Glomerular endothelial cell (primary cell): ENCODE measurements at regions not wholly inside any gene's neighbourhood (a gene's known extent, or its start where the extent isn't known, plus 50 kb on each side); places are given as distances from the start of the nearest gene placed in this dataset.
A peak's percentile ranks its signal among the peaks of the same experiment; 100 is the strongest.
"Not testable (repeated sequence)": the region's sequence is repeated elsewhere in the genome, so short reads cannot be mapped to it uniquely, and the experiment has no call there.

ENCODE experiments used
- DNase-seq: peaks from one replicate; pipeline ENCODE4 v3.0.0-alpha.2; 2011; ENCODE audit warnings: low read depth, low spot score; ENCODE audit errors: extremely low read depth

- DNase-seq = no peak
These were observed 170.1 kb upstream of the PGRMC2 start for GRCh38 chr4:128457726-128458125.

GRCh38 chr4:128456171-128456570 lies 168.6 kb upstream of the PGRMC2 start:
- no peak for DNase-seq

- no peak for DNase-seq
These were observed 167.9 kb upstream of the PGRMC2 start for GRCh38 chr4:128455480-128455879.

- DNase-seq = no peak
These were observed 167.3 kb upstream of the PGRMC2 start for GRCh38 chr4:128454881-128455280.

- peak; percentile 72 for DNase-seq
These were observed 166.8 kb upstream of the PGRMC2 start for GRCh38 chr4:128454281-128454871.

GRCh38 chr4:128452415-128452814 lies 164.8 kb upstream of the PGRMC2 start:
- DNase-seq = no peak

GRCh38 chr4:128451270-128451905 lies 163.8 kb upstream of the PGRMC2 start:
- no peak for DNase-seq

DNA sequence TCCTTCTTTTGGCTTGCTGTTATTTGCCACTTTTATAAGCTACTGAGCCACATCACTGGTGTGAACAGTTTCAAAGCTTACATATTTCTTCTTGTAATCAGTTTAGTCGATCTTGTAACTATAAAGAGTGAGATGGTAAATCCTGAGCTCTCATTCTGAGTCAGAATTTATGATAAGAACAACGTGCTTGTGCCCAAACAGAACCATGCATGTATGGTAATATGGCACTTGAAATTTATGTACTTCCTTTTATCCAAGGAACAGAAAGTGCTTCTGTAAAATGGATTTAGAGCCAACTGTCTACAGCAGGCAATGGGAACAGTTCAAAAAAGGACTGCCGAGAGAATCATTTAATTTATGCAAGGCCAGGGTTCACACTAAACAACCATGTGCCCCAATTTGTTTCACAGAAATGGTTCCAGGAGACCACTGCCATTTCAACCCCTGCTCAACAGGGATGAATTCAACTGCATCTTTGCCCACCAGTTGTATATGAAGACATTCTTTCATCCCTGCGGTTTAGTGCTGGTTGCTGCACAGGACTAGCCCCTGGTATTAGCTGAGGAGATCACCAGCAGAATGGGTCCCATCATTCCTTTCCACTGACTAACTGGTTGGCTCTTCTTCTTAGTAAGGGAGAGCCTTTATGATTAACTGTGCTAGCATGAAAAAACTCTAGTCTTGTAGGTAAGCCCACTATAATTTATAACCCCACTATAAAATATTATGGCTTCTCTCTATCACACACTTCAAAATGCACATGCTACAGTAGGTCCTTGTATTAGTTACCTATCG lies 162.9 kb upstream of the PGRMC2 start:
- DNase-seq = no peak

DNA sequence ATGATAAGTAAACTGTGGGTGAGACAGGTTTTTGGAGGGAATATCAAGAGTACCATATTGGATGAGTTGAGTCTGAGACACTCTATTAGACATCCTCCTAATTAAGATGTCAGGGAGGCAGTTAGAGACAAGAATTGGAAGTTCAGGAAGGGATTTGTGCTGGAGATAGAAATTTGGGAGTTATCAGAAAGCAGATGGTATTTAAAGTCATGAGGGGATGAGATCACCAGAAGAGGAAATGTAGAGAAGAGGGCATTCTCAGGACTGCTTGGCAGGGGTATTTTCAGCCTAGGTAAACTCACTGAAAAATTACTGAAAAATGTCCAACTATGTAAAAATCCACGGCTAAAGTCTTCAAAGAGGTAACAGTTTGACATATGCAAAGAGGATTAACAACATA lies 161.6 kb upstream of the PGRMC2 start:
- no peak for DNase-seq

DNA sequence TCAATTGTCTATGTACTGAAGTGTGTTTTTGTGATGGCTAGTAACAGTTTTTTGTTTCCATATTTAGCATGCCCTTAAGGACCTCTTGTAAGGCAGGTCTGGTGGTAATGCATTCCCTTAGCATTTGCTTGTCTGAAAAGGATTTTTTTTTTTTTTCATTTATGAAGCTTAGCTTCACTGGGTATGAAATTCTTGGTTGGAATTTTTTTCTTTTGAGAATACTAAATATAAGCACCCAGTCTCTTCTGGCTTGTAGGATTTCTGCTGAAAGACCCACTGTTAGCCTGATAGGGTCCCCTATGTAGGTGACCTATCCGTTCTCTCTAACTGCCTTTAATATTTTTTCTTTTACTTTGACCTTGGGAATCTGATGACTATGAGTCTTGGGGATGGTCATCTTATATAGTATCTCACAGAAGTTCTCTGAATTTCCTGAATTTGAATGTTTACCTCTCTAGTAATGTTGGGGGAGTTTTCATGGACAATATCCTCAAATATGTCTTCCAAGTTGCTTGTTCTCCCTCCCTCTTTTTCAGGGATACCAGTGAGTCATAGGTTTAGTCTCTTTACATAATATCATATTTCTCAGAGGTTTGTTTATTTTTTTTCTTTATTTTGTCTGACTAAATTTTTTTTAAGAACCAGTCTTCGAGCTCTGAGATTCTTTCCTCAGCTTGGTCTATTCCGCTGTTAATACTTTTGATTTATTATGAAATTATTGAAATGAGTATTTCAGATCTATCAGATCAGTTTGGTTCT lies 157.1 kb upstream of the PGRMC2 start:
- DNase-seq = no peak

DNA sequence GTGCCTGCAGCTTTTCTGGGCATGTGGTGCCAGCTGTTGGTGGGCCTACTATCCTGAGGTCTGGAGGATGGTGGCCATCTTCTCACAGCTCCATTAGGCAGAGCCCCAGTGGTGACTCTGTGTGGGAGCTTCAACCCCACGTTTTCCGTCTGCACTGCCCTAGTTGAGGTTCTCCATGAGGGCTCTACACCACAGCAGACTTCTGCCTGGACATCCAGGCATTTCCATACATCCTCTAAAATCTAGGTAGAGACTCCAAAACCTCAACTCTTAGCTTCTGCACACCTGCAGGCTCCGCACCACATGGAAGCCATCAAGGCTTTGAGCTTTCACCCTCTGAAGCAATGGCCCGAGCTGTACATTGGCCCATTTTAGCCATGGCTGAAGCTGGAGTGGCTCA lies 153.3 kb upstream of the PGRMC2 start:
- no peak for DNase-seq

GRCh38 chr4:128437023-128437422 lies 149.4 kb upstream of the PGRMC2 start:
- not testable (repeated sequence) for DNase-seq

DNA sequence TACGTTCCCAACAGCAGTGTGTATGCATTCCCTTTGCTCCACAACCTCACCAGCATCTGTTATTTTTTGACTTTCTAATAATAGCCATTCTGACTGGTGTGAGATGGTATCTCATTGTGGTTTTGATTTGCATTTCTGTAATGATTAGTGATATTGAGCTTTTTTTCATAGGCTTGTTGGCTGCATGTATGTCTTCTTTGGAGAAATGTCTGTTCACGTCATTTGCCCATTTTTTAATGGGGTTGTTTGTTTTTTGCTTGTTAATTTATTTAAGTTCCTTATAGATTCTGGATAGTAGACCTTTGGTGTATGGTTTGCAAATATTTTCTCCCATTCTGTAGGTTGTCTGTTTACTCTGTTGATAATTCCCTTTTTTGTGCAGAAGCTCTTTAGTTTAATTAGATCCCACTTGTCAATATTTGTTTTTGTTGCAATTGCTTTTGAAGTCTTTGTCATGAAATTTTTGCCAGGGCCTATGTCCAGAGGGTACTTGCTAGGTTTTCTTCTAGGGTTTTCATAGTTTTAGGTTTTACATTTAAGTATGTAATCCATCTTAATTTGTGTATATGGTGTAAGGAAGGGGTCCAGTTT lies 141.5 kb upstream of the PGRMC2 start:
- not testable (repeated sequence) for DNase-seq

- DNase-seq = no peak
These were observed 140.8 kb upstream of the PGRMC2 start for GRCh38 chr4:128428397-128428796.

GRCh38 chr4:128427832-128428366 lies 140.3 kb upstream of the PGRMC2 start:
- DNase-seq = peak; percentile 20

DNA sequence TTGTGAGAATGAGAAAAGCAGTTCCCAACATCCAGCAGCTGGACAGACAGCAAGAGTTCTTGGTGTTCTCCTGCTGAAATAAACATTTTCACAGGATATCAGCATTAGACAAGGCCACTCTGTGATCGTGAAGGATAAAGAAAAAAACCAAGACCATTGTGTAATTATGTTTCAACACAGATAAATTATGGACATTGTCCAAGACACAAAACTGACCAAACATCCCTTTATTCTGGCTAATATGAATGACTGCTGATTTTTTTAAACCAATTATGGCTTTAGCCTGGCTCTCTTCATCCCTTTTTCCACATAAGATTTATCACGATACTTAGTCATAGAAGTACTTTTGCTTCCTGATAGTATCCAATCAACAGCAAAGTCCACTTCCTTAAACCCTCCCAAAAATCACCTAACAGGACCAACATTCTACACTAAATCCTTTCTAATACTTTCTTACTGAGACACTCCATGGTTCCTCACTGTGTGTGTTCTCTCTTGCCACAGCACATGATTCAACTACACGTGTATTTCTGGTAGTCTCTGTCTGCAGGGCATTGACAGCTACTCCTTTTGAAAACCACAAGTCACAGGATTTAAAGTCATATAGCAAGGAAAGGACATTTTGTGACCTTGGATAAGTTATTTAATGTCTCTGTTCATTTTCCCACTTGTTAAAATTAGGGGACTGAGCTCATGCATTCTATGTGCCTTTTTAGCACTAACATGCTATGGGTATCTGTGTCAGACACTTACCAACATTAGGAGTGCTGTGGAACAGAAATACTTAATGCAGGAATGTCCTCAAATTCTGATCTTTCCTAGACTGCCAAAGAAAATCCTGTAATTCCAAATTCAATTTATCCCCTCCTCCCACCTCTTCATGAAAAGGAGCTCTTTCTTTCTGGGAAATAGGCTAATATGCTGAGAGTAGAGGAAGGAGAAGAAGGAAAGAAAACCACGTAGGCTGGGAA lies 137.2 kb upstream of the PGRMC2 start:
- no peak for DNase-seq

- DNase-seq = not testable (repeated sequence)
These were observed 134.7 kb upstream of the PGRMC2 start for GRCh38 chr4:128422296-128422695.

- no peak for DNase-seq
These were observed 129.3 kb upstream of the PGRMC2 start for GRCh38 chr4:128416921-128417320.

- DNase-seq = no peak
These were observed 122.4 kb upstream of the PGRMC2 start for GRCh38 chr4:128410037-128410436.
